Esophagus muscularis mucosa (tissue), 4 donors: ENCODE measurements at regions not wholly inside any gene's neighbourhood (a gene's known extent, or its start where the extent isn't known, plus 50 kb on each side); places are given as distances from the start of the nearest gene placed in this dataset.

Source experiments
- EP300 ChIP-seq: sonication (generic); formaldehyde crosslinking; IDR thresholded peaks from one replicate; pipeline ENCODE4 v1.6.1; 2017; ENCODE audit warnings: antibody characterized with exemption
- POLR2AphosphoS5 ChIP-seq, 2 donors: sonication (generic); formaldehyde crosslinking; IDR thresholded peaks; one replicate each; pipeline ENCODE4 v1.6.1; 2017; ENCODE audit warnings: antibody characterized with exemption in 2 of 2
- TF ChIP-seq, protein P1 (sequence below), 3 experiments: fragments of 200-600 bp in 2 of 3; fragments of 450-650 bp in 1 of 3; sonication (generic) in 2 of 3; IDR thresholded peaks; one replicate each; pipeline ENCODE4 v1.5.1; 2017 to 2019; ENCODE audit warnings: antibody characterized with exemption in 3 of 3, mild to moderate bottlenecking in 2 of 3, moderate library complexity in 1 of 3

- TF ChIP-seq POLR2AphosphoS5 (IDR thresholded peaks at IDR 0.05) (no peak), EP300 (no peak)
- TF ChIP-seq, protein P1, sequence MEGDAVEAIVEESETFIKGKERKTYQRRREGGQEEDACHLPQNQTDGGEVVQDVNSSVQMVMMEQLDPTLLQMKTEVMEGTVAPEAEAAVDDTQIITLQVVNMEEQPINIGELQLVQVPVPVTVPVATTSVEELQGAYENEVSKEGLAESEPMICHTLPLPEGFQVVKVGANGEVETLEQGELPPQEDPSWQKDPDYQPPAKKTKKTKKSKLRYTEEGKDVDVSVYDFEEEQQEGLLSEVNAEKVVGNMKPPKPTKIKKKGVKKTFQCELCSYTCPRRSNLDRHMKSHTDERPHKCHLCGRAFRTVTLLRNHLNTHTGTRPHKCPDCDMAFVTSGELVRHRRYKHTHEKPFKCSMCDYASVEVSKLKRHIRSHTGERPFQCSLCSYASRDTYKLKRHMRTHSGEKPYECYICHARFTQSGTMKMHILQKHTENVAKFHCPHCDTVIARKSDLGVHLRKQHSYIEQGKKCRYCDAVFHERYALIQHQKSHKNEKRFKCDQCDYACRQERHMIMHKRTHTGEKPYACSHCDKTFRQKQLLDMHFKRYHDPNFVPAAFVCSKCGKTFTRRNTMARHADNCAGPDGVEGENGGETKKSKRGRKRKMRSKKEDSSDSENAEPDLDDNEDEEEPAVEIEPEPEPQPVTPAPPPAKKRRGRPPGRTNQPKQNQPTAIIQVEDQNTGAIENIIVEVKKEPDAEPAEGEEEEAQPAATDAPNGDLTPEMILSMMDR (IDR thresholded peaks at IDR 0.05) = no peak
Observed at GRCh38 chr10:6819301-6819700, 239.2 kb upstream of the PRKCQ start.
